K562 (cell line): ENCODE measurements at regions not wholly inside any gene's neighbourhood (a gene's known extent, or its start where the extent isn't known, plus 50 kb on each side); places are given as distances from the start of the nearest gene placed in this dataset.

ENCODE experiments used
- ATAC-seq: fragments of 200-7000 bp; cut with Tn5 transposase; 3 replicates; pipeline ENCODE4 v1.9.1; 2020; ENCODE audit warnings: moderate library complexity
- BruUV-seq: library from RNA; stranded (reverse); fragments of 400-500 nt; replicated peaks from 2 replicates; lab custom pipeline; 2021; lab: Mats Ljungman, UMichigan
- CTCF ChIA-PET: fragments of 300-600 bp; formaldehyde crosslinking; extraction: SDS; loops from one replicate; lab custom pipeline; 2021; ENCODE audit warnings: low intra/inter-chr PET ratio; lab: Yijun Ruan, JAX
- POLR2A ChIA-PET: fragments of 300-600, 350-650 bp; sonication (Branson Sonifier 250); formaldehyde crosslinking; extraction: SDS; loops from one replicate; lab custom pipeline; 2021; ENCODE audit warnings: antibody characterized with exemption, inconsistent platforms; lab: Yijun Ruan, JAX
- DNase-seq, 4 experiments: peaks; one replicate each; pipeline versions ENCODE4 v3.0.0 to v3.0.0-alpha.2; 2011 to 2018; ENCODE audit warnings: low spot score in 3 of 4, mixed read lengths in 3 of 4; ENCODE audit errors: extremely low read depth in 1 of 4
- FAIRE-seq: peaks from 2 replicates; lab custom pipeline; 2011; peaks lifted over from hg19 to GRCh38; lab: Jason Lieb, UNC
- H2AFZ ChIP-seq: 2 replicates; pipeline ENCODE4 v1.6.0; 2011; ENCODE audit warnings: low read depth, low read length, control low read depth, inconsistent platforms
- H3K27ac ChIP-seq: fragments of 200-600 bp; 3 replicates; pipeline ENCODE4 v1.8.0; 2011; ENCODE audit warnings: low read depth, mild to moderate bottlenecking, control low read depth, inconsistent platforms, low read length, moderate library complexity, mixed read lengths; ENCODE audit errors: extremely low read depth
- H3K27me3 ChIP-seq, 2 experiments: fragments of 300-600 bp in 1 of 2; 2 replicates in 1 of 2; 3 replicates in 1 of 2; pipeline versions ENCODE4 v1.6.0 to v1.8.0; 2011; ENCODE audit warnings: inconsistent platforms in 2 of 2, low read length in 2 of 2, mild to moderate bottlenecking in 1 of 2, mixed read lengths in 1 of 2, moderate library complexity in 1 of 2; ENCODE audit not compliant: control insufficient read depth in 2 of 2, insufficient read depth in 2 of 2
- H3K36me3 ChIP-seq: fragments of 300-600 bp; 3 replicates; pipeline ENCODE4 v1.8.0; 2011; ENCODE audit warnings: mild to moderate bottlenecking, low read length, inconsistent platforms; ENCODE audit not compliant: control insufficient read depth, insufficient read depth
- H3K4me1 ChIP-seq, 2 experiments: fragments of 200-600 bp in 1 of 2; replicated peaks in 1 of 2; 2 replicates in 1 of 2; 3 replicates in 1 of 2; pipeline versions ENCODE4 v1.5.1 to v1.8.0; 2011; ENCODE audit warnings: inconsistent platforms in 2 of 2, low read length in 2 of 2, mild to moderate bottlenecking in 1 of 2, mixed read lengths in 1 of 2, moderate library complexity in 1 of 2; ENCODE audit not compliant: control insufficient read depth in 2 of 2, insufficient read depth in 2 of 2
- H3K4me2 ChIP-seq: 2 replicates; pipeline ENCODE4 v1.6.1; 2011; ENCODE audit warnings: low read length, control low read depth, inconsistent platforms, mixed read lengths; ENCODE audit not compliant: insufficient read depth
- H3K4me3 ChIP-seq: fragments of 200-600 bp; sonication (generic), shearing (Covaris generic); 2 replicates; pipeline ENCODE4 v1.5.1; 2016; ENCODE audit warnings: control low read depth, inconsistent platforms
- H3K79me2 ChIP-seq: fragments of 200-600 bp; 3 replicates; pipeline ENCODE4 v1.8.0; 2011; ENCODE audit warnings: low read length, inconsistent platforms; ENCODE audit not compliant: control insufficient read depth, insufficient read depth
- H3K9ac ChIP-seq, 2 experiments: 2 replicates each; pipeline versions ENCODE4 v1.6.0 to v1.6.1; 2011; ENCODE audit warnings: low read depth in 2 of 2, low read length in 2 of 2, control low read depth in 1 of 2, inconsistent platforms in 1 of 2, mild to moderate bottlenecking in 1 of 2, mixed read lengths in 1 of 2; ENCODE audit not compliant: insufficient read depth in 1 of 2
- H3K9me1 ChIP-seq: one replicate; pipeline ENCODE4 v1.6.0; 2011; ENCODE audit warnings: inconsistent platforms, mild to moderate bottlenecking, low read length, moderate library complexity; ENCODE audit not compliant: control insufficient read depth, insufficient read depth
- H3K9me3 ChIP-seq: replicated peaks from 2 replicates; pipeline ENCODE4 v1.5.1; 2011; ENCODE audit warnings: low read depth, low read length, inconsistent platforms; ENCODE audit not compliant: control insufficient read depth, insufficient read depth
- H4K20me1 ChIP-seq: replicated peaks from 2 replicates; pipeline ENCODE4 v1.6.1; 2011; ENCODE audit warnings: low read length, inconsistent platforms, mixed read lengths; ENCODE audit not compliant: control insufficient read depth, insufficient read depth
- BCOR ChIP-seq: fragments of 450-650 bp; IDR thresholded peaks from 2 replicates; pipeline ENCODE4 v1.6.1; 2016
- CBX1 ChIP-seq: sonication (generic); IDR thresholded peaks from 2 replicates; pipeline ENCODE4 v1.6.1; 2016; ENCODE audit warnings: antibody characterized with exemption, low read depth, mild to moderate bottlenecking
- CREBBP ChIP-seq: IDR thresholded peaks from one replicate; pipeline ENCODE4 v1.6.1; 2012; ENCODE audit warnings: low read depth, mild to moderate bottlenecking, control low read depth, inconsistent platforms, low read length
- DIDO1 ChIP-seq: fragments of 450-650 bp; IDR thresholded peaks from 2 replicates; pipeline ENCODE4 v1.6.1; 2016; ENCODE audit warnings: low read depth, missing biosample characterization, missing genetic modification characterization
- EZH2 ChIP-seq: IDR thresholded peaks from 2 replicates; pipeline ENCODE4 v1.6.1; 2012; ENCODE audit warnings: low read depth, mild to moderate bottlenecking, inconsistent platforms, low read length, borderline replicate concordance
- GTF2E2 ChIP-seq: fragments of 200-800 bp; sonication (Bioruptor generic); IDR thresholded peaks from 2 replicates; pipeline ENCODE4 v1.6.1; 2016; ENCODE audit warnings: missing genetic modification characterization, missing compliant biosample characterization
- PHB ChIP-seq: fragments of 250-450 bp; sonication (Bioruptor Pico); IDR thresholded peaks from 2 replicates; pipeline ENCODE4 v1.5.0; 2021
- PKNOX1 ChIP-seq: fragments of 450-650 bp; IDR thresholded peaks from 2 replicates; pipeline ENCODE4 v1.6.1; 2016
- POLR2AphosphoS5 ChIP-seq: IDR thresholded peaks from 2 replicates; pipeline ENCODE4 v1.6.1; 2011; ENCODE audit warnings: mild to moderate bottlenecking, low read depth, low read length, moderate library complexity; ENCODE audit not compliant: control insufficient read depth, insufficient read depth
- RBM25 ChIP-seq: fragments of 200-400 bp; formaldehyde crosslinking; IDR thresholded peaks from 2 replicates; pipeline ENCODE4 v1.6.1; 2018; ENCODE audit warnings: low read length, low read depth, moderate library complexity; ENCODE audit not compliant: severe bottlenecking
- TCF3 ChIP-seq: sonication (generic); formaldehyde crosslinking; IDR thresholded peaks from 2 replicates; pipeline ENCODE4 v1.4.0; 2020; ENCODE audit warnings: mild to moderate bottlenecking, missing genetic modification reagents
- ZNF174 ChIP-seq: fragments of 250-450 bp; sonication (Bioruptor Pico); IDR thresholded peaks from 2 replicates; pipeline ENCODE4 v1.4.0; 2020; ENCODE audit warnings: mild to moderate bottlenecking
- ZNF282 ChIP-seq: sonication (generic); formaldehyde crosslinking; IDR thresholded peaks from 2 replicates; pipeline ENCODE4 v1.8.1; 2023; ENCODE audit warnings: missing genetic modification reagents
- ZNF780A ChIP-seq: fragments of 250-450 bp; sonication (Bioruptor Pico); IDR thresholded peaks from 2 replicates; pipeline ENCODE4 v1.5.0; 2021; ENCODE audit warnings: mild to moderate bottlenecking
- WGBS: fragments of 100-300 bp; shearing (Covaris generic); methylation state at CpG from one replicate; pipeline ENCODE4 v1.1.6; 2016; ENCODE audit warnings: low coverage, mixed read lengths; ENCODE audit not compliant: insufficient coverage; ENCODE audit errors: missing lambda C conversion rate; 5-methylcytosine and 5-hydroxymethylcytosine counted together
- in situ Hi-C: fragments of 300-500 bp; cut with MboI; formaldehyde crosslinking; loops from 4 replicates; pipeline ENCODE4 v1.15.0; 2018; ENCODE audit warnings: inconsistent platforms, mixed read lengths
- intact Hi-C: fragments of 100-400 bp; cut with micrococcal nuclease; formaldehyde crosslinking; loops from 2 replicates; pipeline ENCODE4 v1.14.2; 2022
- TF ChIP-seq, protein P1 (sequence below), 2 experiments: fragments of 450-650 bp in 1 of 2; sonication (generic) in 1 of 2; formaldehyde crosslinking in 1 of 2; IDR thresholded peaks; 2 replicates each; pipeline versions ENCODE4 v1.7.1 to v1.9.0; 2016 to 2022; ENCODE audit warnings: inconsistent platforms in 1 of 2, mild to moderate bottlenecking in 1 of 2, missing genetic modification reagents in 1 of 2

DNA sequence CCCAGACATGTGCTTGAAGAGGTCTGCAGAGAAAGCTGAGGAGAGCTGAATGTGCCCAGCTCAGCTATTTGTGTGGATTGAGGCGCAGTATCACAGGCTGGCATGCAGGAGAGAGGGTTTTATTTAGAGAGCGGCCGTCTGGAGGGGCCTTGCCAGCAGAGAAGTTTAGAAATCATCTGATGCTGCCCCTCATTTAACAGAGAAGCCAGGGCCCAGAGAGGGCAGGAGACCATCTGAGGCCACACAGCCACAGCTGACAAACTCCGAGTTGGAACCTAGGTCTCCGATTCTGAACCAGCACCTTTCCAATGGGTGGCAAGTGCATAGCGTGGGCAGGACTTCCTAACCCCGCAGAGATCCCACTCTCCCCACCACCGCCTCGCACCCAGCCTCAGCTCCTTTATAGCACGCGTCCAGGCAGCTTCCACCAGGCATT is 101.0 kb downstream of the LSM3 start:
- no peak for FAIRE-seq
- in situ Hi-C loops = no loop called here
- Histone ChIP-seq H3K36me3 (no peaks in the 10 kb centered on the region), H3K27me3 (no peaks in the 10 kb centered on the region), H3K4me1 (peaks cover 17 to 27% of the 10 kb centered on the region in 2 experiments), H3K9me1 (no peaks in the 10 kb centered on the region), H3K4me2 (no peak overlapping the region), H3K79me2 (no peaks in the 10 kb centered on the region), H3K9ac (peak overlapping the region in 1 of 2 experiments; percentile 32; a peak in 1 of 4 replicates), H3K4me3 (no peak overlapping the region), H3K27ac (no peak overlapping the region), H4K20me1 (no peaks in the 10 kb centered on the region), H2AFZ (no peak overlapping the region), H3K9me3 (no peaks in the 10 kb centered on the region)
- no TSS peak for BruUV-seq
- WGBS = 78% methylated on average over 11 of the region's 11 CpGs
- CTCF ChIA-PET = no interaction called here
- POLR2A ChIA-PET = interaction anchor here (0.5 to 1.4 kb wide), 4 partner anchors 10 to 88 kb away, joined by 3 to 4 read pairs (median 3); no protein-coding TSS in a partner anchor
- intact Hi-C loops = loop anchor here (5.0 kb wide), 1 partner anchor 93 kb away; no protein-coding TSS in a partner anchor
- no peak for ATAC-seq
- no peak for DNase-seq
- TF ChIP-seq, protein P1, sequence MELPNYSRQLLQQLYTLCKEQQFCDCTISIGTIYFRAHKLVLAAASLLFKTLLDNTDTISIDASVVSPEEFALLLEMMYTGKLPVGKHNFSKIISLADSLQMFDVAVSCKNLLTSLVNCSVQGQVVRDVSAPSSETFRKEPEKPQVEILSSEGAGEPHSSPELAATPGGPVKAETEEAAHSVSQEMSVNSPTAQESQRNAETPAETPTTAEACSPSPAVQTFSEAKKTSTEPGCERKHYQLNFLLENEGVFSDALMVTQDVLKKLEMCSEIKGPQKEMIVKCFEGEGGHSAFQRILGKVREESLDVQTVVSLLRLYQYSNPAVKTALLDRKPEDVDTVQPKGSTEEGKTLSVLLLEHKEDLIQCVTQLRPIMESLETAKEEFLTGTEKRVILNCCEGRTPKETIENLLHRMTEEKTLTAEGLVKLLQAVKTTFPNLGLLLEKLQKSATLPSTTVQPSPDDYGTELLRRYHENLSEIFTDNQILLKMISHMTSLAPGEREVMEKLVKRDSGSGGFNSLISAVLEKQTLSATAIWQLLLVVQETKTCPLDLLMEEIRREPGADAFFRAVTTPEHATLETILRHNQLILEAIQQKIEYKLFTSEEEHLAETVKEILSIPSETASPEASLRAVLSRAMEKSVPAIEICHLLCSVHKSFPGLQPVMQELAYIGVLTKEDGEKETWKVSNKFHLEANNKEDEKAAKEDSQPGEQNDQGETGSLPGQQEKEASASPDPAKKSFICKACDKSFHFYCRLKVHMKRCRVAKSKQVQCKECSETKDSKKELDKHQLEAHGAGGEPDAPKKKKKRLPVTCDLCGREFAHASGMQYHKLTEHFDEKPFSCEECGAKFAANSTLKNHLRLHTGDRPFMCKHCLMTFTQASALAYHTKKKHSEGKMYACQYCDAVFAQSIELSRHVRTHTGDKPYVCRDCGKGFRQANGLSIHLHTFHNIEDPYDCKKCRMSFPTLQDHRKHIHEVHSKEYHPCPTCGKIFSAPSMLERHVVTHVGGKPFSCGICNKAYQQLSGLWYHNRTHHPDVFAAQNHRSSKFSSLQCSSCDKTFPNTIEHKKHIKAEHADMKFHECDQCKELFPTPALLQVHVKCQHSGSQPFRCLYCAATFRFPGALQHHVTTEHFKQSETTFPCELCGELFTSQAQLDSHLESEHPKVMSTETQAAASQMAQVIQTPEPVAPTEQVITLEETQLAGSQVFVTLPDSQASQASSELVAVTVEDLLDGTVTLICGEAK (IDR thresholded peaks at IDR 0.05) = no peak
- TF ChIP-seq, protein P1 (CRISPR knock-in tag; IDR thresholded peaks at IDR 0.05) = no peak
- TF ChIP-seq TCF3 (CRISPR knock-in tag) = no peak
- no peak for TF ChIP-seq ZNF282 (CRISPR knock-in tag)
- no peak for TF ChIP-seq GTF2E2 (tag)
- no peak for TF ChIP-seq ZNF174
- no peak for TF ChIP-seq CREBBP
- no peak for TF ChIP-seq ZNF780A (CRISPR knock-in tag)
- no peak for TF ChIP-seq CBX1
- TF ChIP-seq EZH2 = no peak
- TF ChIP-seq POLR2AphosphoS5 = no peak
- 0 out of 2 replicates have a peak, but pooled peaks have one; percentile 32 for TF ChIP-seq BCOR
- peak; percentile 59 for TF ChIP-seq RBM25
- TF ChIP-seq DIDO1 = no peak
- no peak for TF ChIP-seq PHB (CRISPR knock-in tag)
- no peak for TF ChIP-seq PKNOX1
